Fibroblast of upper back skin (primary cell): ENCODE measurements at regions not wholly inside any gene's neighbourhood (a gene's known extent, or its start where the extent isn't known, plus 50 kb on each side); places are given as distances from the start of the nearest gene placed in this dataset.
"Not testable (repeated sequence)": the region's sequence is repeated elsewhere in the genome, so short reads cannot be mapped to it uniquely, and the experiment has no call there.

Experiments used
- DNase-seq: peaks from one replicate; pipeline ENCODE4 v3.0.0-alpha.2; 2013

DNA sequence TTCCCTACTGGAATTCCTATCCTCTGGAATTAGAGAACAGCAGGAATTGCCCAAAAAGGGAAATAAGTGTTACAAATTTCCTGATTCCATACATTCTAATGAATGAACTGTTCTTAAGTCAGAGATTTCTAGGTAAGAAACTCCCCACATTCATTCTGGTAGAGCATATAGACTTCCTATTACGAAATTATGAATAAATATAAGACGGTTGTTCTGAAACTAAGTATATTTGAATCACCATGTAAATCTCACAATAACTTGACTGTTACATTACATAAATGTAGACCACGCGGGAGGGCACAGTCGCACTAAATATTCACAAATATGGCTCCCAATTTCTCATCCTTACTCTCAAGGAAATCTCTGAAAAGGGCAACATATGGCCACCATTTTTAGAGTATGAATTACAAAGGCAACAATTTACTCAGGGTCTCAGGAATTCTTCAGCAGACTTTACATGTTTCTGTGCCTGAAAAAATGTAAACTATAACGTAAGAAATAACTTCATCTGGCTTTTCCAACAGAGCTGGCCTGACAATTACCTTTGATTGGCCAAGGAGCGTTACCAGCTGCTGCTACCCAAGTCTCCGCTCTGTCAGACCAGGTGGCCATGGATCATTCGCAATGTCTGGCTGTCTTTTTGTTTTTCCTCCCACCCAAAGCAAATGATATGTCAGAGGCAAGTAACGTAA is 115.8 kb downstream of the MPP7 start:
- DNase-seq, result no peak

DNA sequence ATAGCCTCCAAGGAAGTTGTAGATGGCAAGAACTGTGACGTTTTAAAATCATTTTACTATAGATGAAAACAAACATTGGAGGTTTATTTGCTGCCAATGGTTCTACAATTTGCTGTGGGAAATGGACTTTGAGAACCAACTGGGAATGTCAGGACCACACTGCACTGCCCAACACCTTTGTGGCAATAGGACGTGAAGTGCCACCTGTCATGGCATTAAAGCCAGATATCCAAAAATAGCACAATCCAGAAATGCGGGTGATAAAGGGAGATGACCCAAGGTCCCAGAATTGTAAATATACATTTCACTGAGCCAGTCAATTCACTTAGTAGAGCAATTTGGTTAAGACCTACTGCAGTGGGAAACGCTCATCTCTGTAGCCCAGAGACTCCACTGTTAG is 116.4 kb downstream of the MPP7 start:
- no peak for DNase-seq

- DNase-seq, result no peak
Observed at GRCh38 chr10:28184810-28185209, 118.1 kb downstream of the MPP7 start.

DNA sequence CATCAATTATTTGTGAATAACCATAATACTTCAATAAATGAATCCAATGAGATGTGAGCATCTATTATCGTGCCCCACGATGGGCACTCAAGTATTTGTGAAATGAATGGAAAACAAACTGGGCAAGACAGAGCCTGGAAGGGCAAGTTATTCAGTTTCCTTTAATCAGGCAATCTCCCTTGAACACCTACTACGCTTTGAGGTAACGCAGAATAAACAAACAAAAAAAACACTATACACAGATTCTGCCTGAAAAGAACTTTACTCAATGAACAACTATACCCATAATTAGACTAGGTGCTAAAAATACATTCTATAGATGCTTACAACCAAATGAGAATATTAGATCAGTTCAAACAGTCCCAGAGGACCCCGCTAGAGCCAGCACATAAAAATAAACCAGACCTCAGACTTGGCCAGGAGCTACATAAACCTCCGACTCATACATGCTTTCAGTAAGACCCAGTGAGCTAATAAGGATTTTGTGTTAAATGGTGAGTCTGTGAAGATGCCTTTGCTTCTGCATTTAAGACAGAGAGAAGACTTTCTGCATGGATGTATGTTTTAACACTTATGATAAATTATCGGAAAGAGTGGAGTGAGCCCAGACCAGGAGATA is 121.3 kb downstream of the MPP7 start:
- peak; percentile 68 for DNase-seq

DNA sequence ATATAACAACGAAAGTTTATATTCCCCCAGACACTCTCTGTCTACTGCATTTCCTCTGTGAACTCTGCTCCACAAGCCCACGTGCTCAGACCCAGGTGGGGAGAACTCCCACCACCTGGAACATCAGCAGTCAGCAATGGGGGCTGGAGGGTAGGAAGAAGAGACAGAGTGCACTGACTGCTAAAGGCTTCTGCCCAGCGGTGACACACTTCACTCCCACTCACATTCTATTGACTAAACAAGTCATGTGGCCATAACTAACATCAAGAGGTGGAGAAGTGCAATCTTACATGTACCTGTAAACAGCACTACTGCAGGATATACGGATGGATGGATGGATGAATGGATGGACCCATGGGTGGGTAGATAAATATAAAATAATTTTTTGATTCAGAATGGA is 122.2 kb downstream of the MPP7 start:
- DNase-seq, result no peak

DNA sequence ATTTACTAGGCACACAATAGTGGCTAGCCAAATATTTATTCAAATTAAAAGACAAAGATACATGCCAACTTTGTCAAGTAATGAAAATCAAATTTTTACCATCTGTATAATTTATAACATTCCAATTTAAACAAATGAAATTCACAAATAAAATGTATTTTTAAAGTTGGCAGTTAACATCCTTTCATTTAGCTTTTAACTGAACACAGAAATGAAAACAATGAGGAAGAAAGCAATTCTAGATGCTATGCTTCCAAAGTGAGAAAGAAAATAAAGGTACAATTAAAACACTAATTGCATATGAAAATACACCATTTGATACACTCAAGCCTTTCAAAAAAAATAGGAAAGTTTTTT is 123.1 kb downstream of the MPP7 start:
- DNase-seq, result no peak

GRCh38 chr10:28179006-28179742 is 123.7 kb downstream of the MPP7 start:
- DNase-seq, result peak; percentile 70

- DNase-seq, result no peak
Observed at GRCh38 chr10:28177944-28178637, 124.8 kb downstream of the MPP7 start.

DNA sequence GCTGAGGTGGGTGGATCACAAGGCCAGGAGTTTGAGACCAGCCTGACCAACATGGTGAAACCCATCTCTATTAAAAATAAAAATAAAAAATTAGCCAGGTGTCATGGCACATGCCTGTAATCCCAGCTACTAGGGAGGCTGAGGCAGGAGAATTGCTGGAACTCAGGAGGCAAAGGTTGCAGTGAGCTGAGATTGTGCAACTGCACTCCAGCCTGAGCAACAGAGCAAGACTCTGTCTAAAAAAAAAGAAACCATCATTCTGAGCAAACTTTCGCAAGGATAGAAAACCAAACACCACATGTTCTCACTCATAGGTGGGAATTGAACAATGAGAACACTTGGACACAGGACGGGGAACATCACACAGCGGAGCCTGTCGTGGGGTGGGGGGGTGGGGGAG is 126.4 kb downstream of the MPP7 start:
- not testable (repeated sequence) for DNase-seq

- no peak for DNase-seq
Observed at GRCh38 chr10:28172223-28172610, 130.6 kb downstream of the MPP7 start.

DNA sequence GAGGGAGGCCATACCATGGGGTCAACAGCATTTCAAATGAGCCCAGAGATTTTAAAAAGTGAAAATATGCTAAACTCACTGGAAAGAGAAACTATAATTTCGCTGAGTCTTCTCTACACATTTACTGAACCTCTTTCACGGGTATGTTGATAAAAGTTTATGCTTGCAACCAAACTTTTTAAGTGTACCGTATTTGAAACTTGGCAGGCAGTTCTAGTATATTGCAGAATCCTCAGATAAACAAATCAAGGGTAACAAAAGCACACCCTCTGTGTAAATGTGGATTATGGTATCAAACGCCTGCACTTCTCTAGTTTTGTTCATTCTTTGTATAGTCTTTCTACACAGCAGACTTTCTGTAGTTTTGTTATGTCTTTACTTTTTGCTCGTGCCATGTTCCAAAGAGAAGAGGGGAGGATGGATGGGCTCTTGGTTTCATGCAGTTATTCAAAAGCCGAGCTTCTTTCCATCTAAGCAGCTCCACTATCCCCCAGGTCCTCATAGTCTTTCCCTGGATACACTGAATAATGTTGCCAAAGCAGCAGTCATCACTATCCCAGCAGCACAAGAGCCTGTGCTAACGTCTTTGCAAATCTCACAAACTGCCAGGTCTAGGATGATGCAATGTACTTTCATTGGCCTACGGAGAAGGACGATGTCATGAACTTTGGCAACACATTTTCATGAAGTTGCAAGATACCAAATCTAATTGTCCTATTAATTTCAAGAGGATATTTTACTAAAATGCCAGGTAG is 131.2 kb downstream of the MPP7 start:
- DNase-seq, result peak; percentile 40

DNA sequence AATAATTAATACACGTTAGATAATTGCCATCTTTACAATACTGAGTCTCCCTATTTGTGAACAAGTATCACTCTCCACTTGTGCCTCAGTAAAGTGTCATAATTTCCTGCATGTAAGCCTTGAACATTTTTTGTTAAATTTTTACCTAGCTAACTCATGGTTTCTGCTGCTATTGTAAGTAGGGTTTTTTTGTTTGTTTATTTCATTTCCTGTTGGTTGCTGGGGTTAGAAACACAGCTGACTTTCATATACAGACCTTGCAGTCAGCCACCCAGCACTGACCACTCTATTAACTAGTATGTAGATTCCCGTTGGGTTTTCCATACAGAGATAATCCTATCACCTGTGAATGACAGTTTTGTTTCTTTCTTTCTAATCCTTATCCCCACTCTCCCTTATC is 133.3 kb downstream of the MPP7 start:
- DNase-seq, result no peak

DNA sequence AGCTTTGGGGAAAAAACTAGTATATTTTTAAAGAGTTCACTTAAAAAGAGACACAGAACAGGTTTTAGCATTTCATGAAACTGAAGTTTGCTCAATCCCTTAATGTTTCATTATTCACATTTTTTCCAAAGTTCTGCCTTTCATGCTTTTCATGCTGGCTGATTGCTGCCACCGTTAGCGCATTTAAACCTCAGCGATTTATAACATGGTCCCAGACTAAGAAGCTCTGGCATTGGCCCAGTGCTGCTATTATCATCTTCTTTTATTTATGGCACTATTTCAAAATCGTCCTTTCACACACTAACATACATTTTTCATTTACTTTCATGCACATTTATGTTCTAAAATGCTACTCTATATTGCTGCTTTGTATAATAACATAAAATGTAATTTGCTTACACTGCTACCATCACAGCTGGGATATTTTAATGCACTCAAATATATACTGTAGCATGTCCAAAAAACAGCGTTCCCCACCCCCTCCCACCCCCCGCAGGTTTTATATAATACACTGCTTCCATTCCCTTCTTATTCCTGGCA is 141.9 kb downstream of the MPP7 start:
- peak; percentile 15 for DNase-seq

DNA sequence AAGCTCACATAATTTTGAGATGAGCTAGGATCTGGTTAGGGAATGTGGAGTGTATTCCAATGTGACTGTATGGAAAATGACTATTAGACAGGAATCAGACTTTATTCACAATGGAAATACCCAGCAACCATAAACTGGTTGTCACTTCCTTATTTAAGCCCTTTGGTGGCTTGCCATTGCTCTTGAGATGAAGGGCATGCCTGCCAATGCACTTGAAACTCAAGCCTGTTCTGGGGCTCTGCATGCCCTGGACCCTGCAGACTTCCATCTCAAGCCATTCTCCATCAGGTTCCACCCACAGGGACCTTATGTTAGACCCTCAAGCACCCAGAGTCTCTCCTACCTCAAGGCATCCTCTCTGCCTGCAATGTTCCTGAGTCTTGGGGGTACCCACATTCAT is 145.5 kb downstream of the MPP7 start:
- DNase-seq, result no peak

- DNase-seq, result no peak
Observed at GRCh38 chr10:28155726-28156125, 147.1 kb downstream of the MPP7 start.

- DNase-seq, result no peak
Observed at GRCh38 chr10:28151636-28152035, 151.2 kb downstream of the MPP7 start.

- no peak for DNase-seq
Observed at GRCh38 chr10:28149746-28150145, 150.9 kb upstream of the ODAD2 start.

DNA sequence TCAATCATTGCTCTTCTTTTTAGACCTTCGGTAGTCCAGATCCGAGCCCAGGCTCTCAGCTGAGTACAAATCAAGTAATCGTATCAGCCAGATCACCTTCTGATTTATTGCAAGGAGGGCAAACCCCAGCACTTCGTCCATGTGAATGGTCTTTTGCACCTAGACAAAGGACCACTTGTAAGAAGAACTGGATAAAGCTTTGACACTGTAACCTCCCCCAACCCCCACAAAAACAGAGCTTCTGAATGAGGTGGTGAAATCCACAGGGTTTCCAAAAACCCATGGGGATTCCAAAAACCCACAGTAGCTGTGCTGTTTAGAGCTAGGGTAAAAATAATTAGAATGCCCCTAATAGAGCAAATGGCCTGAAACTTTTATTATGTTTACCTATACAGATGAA is 148.8 kb upstream of the ODAD2 start:
- DNase-seq, result no peak

GRCh38 chr10:28139138-28139537 is 140.3 kb upstream of the ODAD2 start:
- no peak for DNase-seq

DNA sequence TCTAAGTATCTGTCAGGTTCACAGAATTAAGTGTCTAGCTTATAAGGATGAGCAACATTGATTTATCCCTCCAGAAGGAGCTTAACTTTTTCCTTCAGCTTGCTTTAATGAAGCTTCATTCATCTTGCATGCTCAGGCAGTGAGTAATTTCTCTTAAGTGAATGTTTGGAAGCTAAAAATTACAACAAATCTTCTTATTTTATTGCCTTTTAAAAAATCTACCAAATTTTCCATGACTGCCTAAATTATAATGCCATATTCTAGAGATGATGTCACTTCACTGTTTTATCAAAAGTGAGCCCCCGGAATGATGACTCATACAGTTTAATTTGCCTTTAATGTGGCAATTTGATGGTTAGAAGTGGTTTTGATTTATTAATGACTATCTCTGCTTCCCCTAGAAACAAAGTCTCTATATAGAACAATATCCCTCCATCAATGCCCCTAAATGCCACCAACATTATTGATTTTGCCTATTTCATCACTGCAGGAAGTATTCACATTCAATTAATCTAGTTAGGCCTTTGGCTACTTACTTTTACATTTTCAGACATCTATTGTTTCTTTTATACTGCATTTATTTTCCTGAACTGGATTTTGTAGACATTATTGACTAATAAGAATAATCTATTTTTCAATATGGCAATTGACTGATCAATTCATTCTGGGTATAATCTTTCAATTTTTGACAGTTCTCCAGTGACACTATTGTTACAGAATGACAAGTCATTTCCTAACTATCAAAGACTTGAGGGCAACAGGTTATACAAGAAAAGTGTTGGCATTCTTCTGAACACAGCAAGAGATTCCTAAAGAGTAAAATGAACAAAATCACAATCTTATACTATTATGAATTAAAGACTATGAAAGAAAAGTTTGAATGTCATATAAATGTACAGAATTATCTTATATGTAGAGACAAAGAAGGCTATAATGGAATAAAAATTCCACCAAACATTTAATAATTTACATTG is 139.3 kb upstream of the ODAD2 start:
- DNase-seq, result peak; percentile 84

DNA sequence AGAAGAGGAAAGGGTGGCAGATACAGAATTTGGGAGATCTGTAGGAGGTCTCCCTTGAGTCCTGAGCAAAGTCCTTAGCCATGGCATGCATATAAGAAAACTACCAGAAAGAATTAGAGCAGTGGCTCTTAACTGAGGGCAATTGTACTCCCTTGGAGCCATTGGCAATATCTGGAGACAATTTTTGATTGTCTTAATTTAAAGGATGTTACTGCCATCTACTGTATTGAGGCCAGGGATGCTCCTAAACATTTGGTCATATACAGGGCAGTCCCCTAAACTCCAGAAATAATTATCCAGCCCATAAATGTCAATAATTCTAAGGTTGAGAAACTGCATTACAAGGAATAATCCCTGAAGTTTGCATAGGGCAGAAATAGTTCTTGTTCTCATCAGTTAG is 136.4 kb upstream of the ODAD2 start:
- peak; percentile 22 for DNase-seq
